Ovary (tissue), 3 donors: ENCODE measurements at regions not wholly inside any gene's neighbourhood (a gene's known extent, or its start where the extent isn't known, plus 50 kb on each side); places are given as distances from the start of the nearest gene placed in this dataset.
"Not testable (repeated sequence)": the region's sequence is repeated elsewhere in the genome, so short reads cannot be mapped to it uniquely, and the experiment has no call there.

Experiments
- CTCF ChIP-seq, 3 donors: fragments of 450-650 bp in 2 of 3; fragments of 200-600 bp in 1 of 3; IDR thresholded peaks; one replicate each; pipeline versions ENCODE4 v1.5.1 to v1.8.0; 2016 to 2022; ENCODE audit warnings: antibody characterized with exemption in 3 of 3, mild to moderate bottlenecking in 1 of 3
- EP300 ChIP-seq: sonication (generic); formaldehyde crosslinking; IDR thresholded peaks from one replicate; pipeline ENCODE4 v1.6.1; 2017; ENCODE audit warnings: antibody characterized with exemption
- POLR2A ChIP-seq: fragments of 450-650 bp; IDR thresholded peaks from one replicate; pipeline ENCODE4 v1.6.1; 2017; ENCODE audit warnings: antibody characterized with exemption, mild to moderate bottlenecking, moderate library complexity
- donor health status: DM: no; HTN: no; CAD: no.

DNA sequence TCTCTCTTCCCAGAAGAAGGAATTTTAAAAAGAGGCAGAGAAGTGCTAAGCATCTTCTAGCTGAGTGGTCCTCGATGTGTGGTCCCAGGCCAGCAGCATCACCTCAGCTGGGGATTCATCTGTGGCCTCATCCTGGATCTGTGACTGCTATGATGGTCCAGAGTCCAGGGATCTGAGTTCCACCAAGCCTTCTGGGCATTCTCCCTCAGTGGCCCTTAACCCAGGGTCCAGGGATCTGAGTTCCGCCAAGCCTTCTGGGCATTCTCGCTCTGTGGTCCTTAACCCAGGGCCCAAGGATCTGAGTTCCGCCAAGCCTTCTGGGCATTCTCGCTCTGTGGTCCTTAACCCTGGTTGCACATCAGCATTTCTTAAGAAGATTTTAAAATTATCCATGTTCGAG, 731.0 kb upstream of the TPTE start:
- TF ChIP-seq CTCF (IDR thresholded peaks at IDR 0.05); EP300; POLR2A: not testable (repeated sequence)
